ENCODE measurements at regions not wholly inside any gene's neighbourhood (a gene's known extent, or its start where the extent isn't known, plus 50 kb on each side); places are given as distances from the start of the nearest gene placed in this dataset.

GRCh38 chr18:56433919-56434318 lies 204.5 kb downstream of the TXNL1 start:
- TF ChIP-seq CTCF (IDR thresholded peaks at IDR 0.05) (no peak), POLR2A (IDR thresholded peaks at IDR 0.05) (no peak), EP300 (IDR thresholded peaks at IDR 0.05) (no peak), POLR2AphosphoS5 (IDR thresholded peaks at IDR 0.05) (no peak)

Data from sigmoid colon (tissue), 4 donors.